H1 (cell line): ENCODE measurements at regions not wholly inside any gene's neighbourhood (a gene's known extent, or its start where the extent isn't known, plus 50 kb on each side); places are given as distances from the start of the nearest gene placed in this dataset.

Experiments
- CTCF ChIA-PET: fragments of 300-600 bp; sonication (Branson Sonifier 250); formaldehyde crosslinking; loops from one replicate; lab custom pipeline; 2021; ENCODE audit not compliant: partially characterized antibody; lab: Charles Lee
- POLR2A ChIA-PET: fragments of 300-600 bp; sonication (Branson Sonifier 250); formaldehyde crosslinking; loops from one replicate; lab custom pipeline; 2021; ENCODE audit warnings: inconsistent platforms; ENCODE audit not compliant: partially characterized antibody; lab: Charles Lee
- DNase-seq, 2 experiments: peaks; one replicate each; pipeline versions ENCODE4 v3.0.0 to v3.0.0-alpha.2; 2010 to 2022; ENCODE audit warnings: low spot score in 2 of 2, low read depth in 1 of 2, mixed read lengths in 1 of 2
- FAIRE-seq: peaks from 2 replicates; lab custom pipeline; 2011; peaks lifted over from hg19 to GRCh38; lab: Jason Lieb, UNC
- H2AFZ ChIP-seq: 2 replicates; pipeline ENCODE4 v1.8.1; 2012; ENCODE audit warnings: low read length, inconsistent platforms
- H2AK5ac ChIP-seq: 2 replicates; pipeline ENCODE4 v1.6.1; 2013; ENCODE audit warnings: low read depth, low read length
- H2BK120ac ChIP-seq: replicated peaks from 2 replicates; pipeline ENCODE3; 2013; ENCODE audit warnings: low read depth, low read length, inconsistent platforms
- H2BK12ac ChIP-seq: 2 replicates; pipeline ENCODE4 v1.6.1; 2013; ENCODE audit warnings: low read depth, low read length
- H2BK15ac ChIP-seq: 2 replicates; pipeline ENCODE4 v1.6.1; 2013; ENCODE audit warnings: low read length
- H2BK20ac ChIP-seq: 2 replicates; pipeline ENCODE4 v1.6.1; 2013; ENCODE audit warnings: low read length
- H2BK5ac ChIP-seq: 2 replicates; pipeline ENCODE4 v1.6.1; 2013; ENCODE audit warnings: low read depth, low read length
- H3K14ac ChIP-seq: 2 replicates; pipeline ENCODE4 v1.6.1; 2013; ENCODE audit warnings: inconsistent platforms; ENCODE audit not compliant: insufficient read length
- H3K18ac ChIP-seq: 2 replicates; pipeline ENCODE4 v1.6.1; 2013; ENCODE audit warnings: low read length; ENCODE audit errors: extremely low read depth
- H3K23ac ChIP-seq: 2 replicates; pipeline ENCODE4 v1.6.1; 2013; ENCODE audit warnings: inconsistent platforms; ENCODE audit not compliant: insufficient read length
- H3K23me2 ChIP-seq: 2 replicates; pipeline ENCODE4 v1.6.1; 2013; ENCODE audit warnings: low read depth, low read length
- H3K27ac ChIP-seq: 2 replicates; pipeline ENCODE4 v1.6.1; 2011; ENCODE audit warnings: low read depth, low read length, inconsistent platforms
- H3K27me3 ChIP-seq, 4 experiments: replicated peaks in 1 of 4; 1 replicate in 1 of 4; 2 replicates in 3 of 4; pipeline versions ENCODE4 v1.6.1 to v1.8.1; 2011 to 2013; ENCODE audit warnings: low read length in 3 of 4, mild to moderate bottlenecking in 3 of 4, inconsistent platforms in 2 of 4, mixed read lengths in 2 of 4, moderate library complexity in 1 of 4; ENCODE audit not compliant: control insufficient read depth in 3 of 4, insufficient read depth in 3 of 4; ENCODE audit errors: extremely low read depth in 1 of 4
- H3K36me3 ChIP-seq, 4 experiments: 2 replicates each; pipeline versions ENCODE4 v1.6.1 to v1.8.1; 2011 to 2013; ENCODE audit warnings: mild to moderate bottlenecking in 4 of 4, low read length in 3 of 4, moderate library complexity in 2 of 4, control low read depth in 1 of 4, inconsistent platforms in 1 of 4; ENCODE audit not compliant: insufficient read depth in 4 of 4, control insufficient read depth in 2 of 4
- H3K4ac ChIP-seq: replicated peaks from 2 replicates; pipeline ENCODE3; 2013; ENCODE audit warnings: low read length, low read depth, mixed read lengths, inconsistent platforms; ENCODE audit not compliant: insufficient read length
- H3K4me1 ChIP-seq, 4 experiments: replicated peaks in 1 of 4; 1 replicate in 1 of 4; 2 replicates in 3 of 4; pipeline versions ENCODE4 v1.6.1 to v1.8.1; 2011 to 2013; ENCODE audit warnings: low read length in 3 of 4, inconsistent platforms in 2 of 4, mixed read lengths in 1 of 4; ENCODE audit not compliant: insufficient read depth in 4 of 4, control insufficient read depth in 3 of 4
- H3K4me2 ChIP-seq, 2 experiments: 2 replicates each; pipeline versions ENCODE4 v1.6.1 to v1.8.1; 2011 to 2013; ENCODE audit warnings: low read depth in 2 of 2, low read length in 2 of 2, control low read depth in 1 of 2, inconsistent platforms in 1 of 2, mild to moderate bottlenecking in 1 of 2; ENCODE audit not compliant: insufficient read depth in 1 of 2
- H3K4me3 ChIP-seq, 4 experiments: fragments of 200-600, 300-600 bp in 1 of 4; sonication (generic), shearing (Covaris generic), sonication (Bioruptor Twin) in 1 of 4; 2 replicates each; pipeline versions ENCODE4 v1.5.1 to v1.8.1; 2011 to 2016; ENCODE audit warnings: low read length in 4 of 4, low read depth in 3 of 4, control low read depth in 2 of 4, inconsistent platforms in 2 of 4, mild to moderate bottlenecking in 2 of 4, mixed read lengths in 1 of 4, moderate library complexity in 1 of 4; ENCODE audit not compliant: insufficient read depth in 2 of 4; ENCODE audit errors: extremely low read depth in 1 of 4
- H3K56ac ChIP-seq: replicated peaks from 2 replicates; pipeline ENCODE3; 2013; ENCODE audit warnings: low read depth, mild to moderate bottlenecking, mixed read lengths, low read length, inconsistent platforms; ENCODE audit not compliant: insufficient read length
- H3K79me1 ChIP-seq: 2 replicates; pipeline ENCODE4 v1.6.1; 2013; ENCODE audit warnings: low read depth, low read length, control low read depth
- H3K79me2 ChIP-seq, 2 experiments: 2 replicates each; pipeline versions ENCODE4 v1.6.1 to v1.8.1; 2012 to 2013; ENCODE audit warnings: low read length in 2 of 2, mild to moderate bottlenecking in 2 of 2, inconsistent platforms in 1 of 2; ENCODE audit not compliant: insufficient read depth in 2 of 2, control insufficient read depth in 1 of 2
- H3K9ac ChIP-seq, 4 experiments: replicated peaks in 1 of 4; 1 replicate in 1 of 4; 2 replicates in 3 of 4; pipeline versions ENCODE4 v1.6.1 to v1.8.1; 2011 to 2013; ENCODE audit warnings: low read depth in 3 of 4, low read length in 3 of 4, control low read depth in 2 of 4, mild to moderate bottlenecking in 2 of 4, moderate library complexity in 2 of 4, inconsistent platforms in 1 of 4; ENCODE audit errors: extremely low read depth in 1 of 4
- H3K9me3 ChIP-seq, 2 experiments: 2 replicates each; pipeline versions ENCODE4 v1.6.1 to v1.8.1; 2012 to 2013; ENCODE audit warnings: mild to moderate bottlenecking in 2 of 2, moderate library complexity in 2 of 2, control low read depth in 1 of 2, inconsistent platforms in 1 of 2, low read depth in 1 of 2, low read length in 1 of 2, mixed read lengths in 1 of 2; ENCODE audit not compliant: insufficient read depth in 2 of 2
- H4K20me1 ChIP-seq, 2 experiments: replicated peaks in 1 of 2; 2 replicates each; pipeline versions ENCODE3 to v1.8.1; 2011 to 2013; ENCODE audit warnings: inconsistent platforms in 2 of 2, low read length in 2 of 2, mild to moderate bottlenecking in 1 of 2; ENCODE audit not compliant: insufficient read depth in 2 of 2, control insufficient read depth in 1 of 2
- H4K5ac ChIP-seq: 2 replicates; pipeline ENCODE4 v1.6.1; 2013; ENCODE audit warnings: low read length, low read depth, mixed read lengths, inconsistent platforms; ENCODE audit not compliant: insufficient read length
- H4K8ac ChIP-seq: 2 replicates; pipeline ENCODE4 v1.8.0; 2013; ENCODE audit warnings: mild to moderate bottlenecking, moderate library complexity, low read length, inconsistent platforms; ENCODE audit not compliant: insufficient read depth; ENCODE audit errors: extremely low read depth
- H4K91ac ChIP-seq: replicated peaks from 2 replicates; pipeline ENCODE3; 2013; ENCODE audit warnings: low read length, mixed read lengths, inconsistent platforms; ENCODE audit not compliant: insufficient read length
- CEBPB ChIP-seq: IDR thresholded peaks from 2 replicates; pipeline ENCODE4 v1.6.1; 2012; ENCODE audit warnings: low read depth, low read length
- CHD1 ChIP-seq: IDR thresholded peaks from 2 replicates; pipeline ENCODE4 v1.6.1; 2012; ENCODE audit warnings: low read depth, low read length, improper control_type of control experiment
- KDM1A ChIP-seq: fragments of 200-600, 300-600 bp; sonication (generic); IDR thresholded peaks from 2 replicates; pipeline ENCODE4 v1.7.1; 2016; ENCODE audit warnings: mild to moderate bottlenecking, low read length, borderline replicate concordance
- KDM5A ChIP-seq: fragments of 200-600 bp; IDR thresholded peaks from 2 replicates; pipeline ENCODE4 v1.7.1; 2012; ENCODE audit warnings: mild to moderate bottlenecking, low read length, inconsistent platforms, mixed read lengths
- TBP ChIP-seq: IDR thresholded peaks from 2 replicates; pipeline ENCODE4 v1.6.1; 2011; ENCODE audit warnings: low read depth, low read length, improper control_type of control experiment
- TEAD4 ChIP-seq: IDR thresholded peaks from 2 replicates; pipeline ENCODE4 v1.6.1; 2012; ENCODE audit warnings: low read depth, low read length, inconsistent platforms, mixed read lengths
- WGBS, 2 experiments: shearing (Covaris generic) in 1 of 2; methylation state at CpG; one replicate each; pipeline versions ENCODE4 v1.1.6 to v1.1.7; 2013 to 2015; ENCODE audit warnings: low lambda C conversion rate in 2 of 2, mixed read lengths in 2 of 2, inconsistent platforms in 1 of 2, low coverage in 1 of 2, missing lambda C conversion rate in 1 of 2; ENCODE audit not compliant: insufficient replicate concordance in 2 of 2, insufficient coverage in 1 of 2, insufficient read length in 1 of 2; ENCODE audit errors: extremely low coverage in 1 of 2, missing lambda C conversion rate in 1 of 2; 5-methylcytosine and 5-hydroxymethylcytosine counted together
- TF ChIP-seq, protein P1 (sequence below): IDR thresholded peaks from 2 replicates; pipeline ENCODE4 v1.6.1; 2011; ENCODE audit warnings: low read length, improper control_type of control experiment

DNA sequence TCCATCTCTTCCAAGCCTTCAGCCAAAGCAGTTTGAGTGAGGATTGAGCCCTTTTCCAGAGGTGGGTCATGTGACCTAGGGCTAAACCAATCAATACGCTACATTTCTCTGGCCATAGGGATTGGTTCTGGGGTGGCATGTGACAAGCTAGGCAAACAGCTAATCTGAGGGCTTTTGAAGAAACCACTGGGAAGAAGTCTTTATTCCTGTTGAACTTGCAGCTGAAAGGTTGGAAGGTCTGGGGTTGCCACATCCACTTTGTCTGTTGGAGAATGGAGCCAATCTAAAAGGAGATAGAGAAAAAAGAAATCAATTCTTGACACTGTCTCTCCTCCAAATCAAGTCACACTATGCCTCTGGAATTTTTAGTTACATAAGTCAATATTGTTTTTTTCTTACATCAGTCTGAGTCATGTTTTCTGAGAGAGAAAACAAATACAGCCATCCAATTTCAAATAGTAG lies 637.8 kb upstream of the WWC1 start:
- H3K56ac ChIP-seq = no peak overlapping the region
- no peak overlapping the region for H2BK20ac ChIP-seq
- H2AFZ ChIP-seq = no peak overlapping the region
- no peak overlapping the region for H2BK5ac ChIP-seq
- H3K14ac ChIP-seq = no peak overlapping the region
- H4K91ac ChIP-seq = no peak overlapping the region
- H2AK5ac ChIP-seq = no peak overlapping the region
- no peak overlapping the region for H3K4ac ChIP-seq
- no peaks in the 10 kb centered on the region; a peak in 1 of 8 replicates for H3K36me3 ChIP-seq
- no peaks in the 10 kb centered on the region for H3K9me3 ChIP-seq
- H3K9ac ChIP-seq = no peak overlapping the region
- H3K23me2 ChIP-seq = no peaks in the 10 kb centered on the region
- no peak overlapping the region for H3K4me3 ChIP-seq
- no peaks in the 10 kb centered on the region for H3K79me2 ChIP-seq
- DNase-seq (no peak), FAIRE-seq (no peak)
- H3K27me3 ChIP-seq = no peaks in the 10 kb centered on the region
- ChIA-PET POLR2A (no interaction called here), CTCF (no interaction called here)
- H3K79me1 ChIP-seq = no peaks in the 10 kb centered on the region
- H3K4me2 ChIP-seq = no peak overlapping the region
- H3K4me1 ChIP-seq = no peaks in the 10 kb centered on the region
- no peak overlapping the region for H2BK12ac ChIP-seq
- WGBS, 2 experiments = 93% methylated on average over 1 of the region's 1 CpG; no CpG with 5 or more reads in 1 of the 2 experiments
- no peak overlapping the region for H2BK120ac ChIP-seq
- no peak overlapping the region for H2BK15ac ChIP-seq
- no peak overlapping the region for H4K5ac ChIP-seq
- no peak overlapping the region for H3K23ac ChIP-seq
- H3K18ac ChIP-seq = no peak overlapping the region
- H3K27ac ChIP-seq = no peak overlapping the region
- TF ChIP-seq CHD1 (no peak), TEAD4 (no peak), TBP (no peak), KDM5A (no peak), CEBPB (no peak), KDM1A (no peak)
- TF ChIP-seq, protein P1, sequence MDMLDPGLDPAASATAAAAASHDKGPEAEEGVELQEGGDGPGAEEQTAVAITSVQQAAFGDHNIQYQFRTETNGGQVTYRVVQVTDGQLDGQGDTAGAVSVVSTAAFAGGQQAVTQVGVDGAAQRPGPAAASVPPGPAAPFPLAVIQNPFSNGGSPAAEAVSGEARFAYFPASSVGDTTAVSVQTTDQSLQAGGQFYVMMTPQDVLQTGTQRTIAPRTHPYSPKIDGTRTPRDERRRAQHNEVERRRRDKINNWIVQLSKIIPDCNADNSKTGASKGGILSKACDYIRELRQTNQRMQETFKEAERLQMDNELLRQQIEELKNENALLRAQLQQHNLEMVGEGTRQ = no peak
- H4K20me1 ChIP-seq = no peaks in the 10 kb centered on the region
- no peak overlapping the region for H4K8ac ChIP-seq
